ENCODE measurements at regions not wholly inside any gene's neighbourhood (a gene's known extent, or its start where the extent isn't known, plus 50 kb on each side); places are given as distances from the start of the nearest gene placed in this dataset.

GRCh38 chr20:51237791-51238190, 214.9 kb upstream of the KCNG1 start:
- TF ChIP-seq EZH2phosphoT487 (IDR thresholded peaks at IDR 0.05; ENCODE audit: borderline replicate concordance, low read length) (no peak), CTCF (IDR thresholded peaks at IDR 0.05; ENCODE audit: low read depth, low read length, poor library complexity, severe bottlenecking) (no peak)

All from DOHH2 (cell line).